ENCODE measurements at regions not wholly inside any gene's neighbourhood (a gene's known extent, or its start where the extent isn't known, plus 50 kb on each side); places are given as distances from the start of the nearest gene placed in this dataset.

DNA sequence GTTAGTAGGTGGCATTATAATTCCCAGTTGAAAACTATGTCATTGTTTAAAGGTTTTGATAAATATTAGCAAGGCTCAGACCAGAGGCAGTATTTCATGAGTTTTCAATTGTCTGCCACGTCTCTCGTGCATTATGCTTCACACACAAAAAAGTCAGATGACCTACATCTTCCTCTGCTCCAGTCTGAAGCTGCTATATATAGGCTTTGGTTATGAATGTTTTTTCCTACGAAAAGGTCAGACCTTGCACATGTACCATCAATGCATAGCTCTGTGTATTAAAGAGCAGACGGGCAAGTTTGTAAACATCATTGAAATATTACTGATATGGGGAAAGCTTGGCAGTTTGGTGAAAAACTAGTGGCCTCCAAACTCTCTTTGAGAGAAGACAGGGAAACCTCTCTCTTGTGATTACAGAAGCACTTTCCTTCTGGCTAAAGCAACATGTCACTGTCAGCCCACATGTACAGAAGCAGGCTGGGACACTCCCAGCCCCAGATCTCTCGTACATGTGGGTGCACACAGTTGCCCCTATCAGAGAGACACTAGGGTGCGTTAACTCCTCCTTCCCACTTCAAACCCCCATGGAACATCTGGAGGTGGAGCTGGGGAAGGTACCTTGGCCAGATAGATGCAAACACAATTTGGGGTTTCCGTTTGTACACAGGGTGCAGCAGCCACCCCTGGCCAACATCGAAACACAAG, 184.0 kb upstream of the BCL6 start:
- Histone ChIP-seq H3K4me2 (ENCODE audit: low read length) (peak overlapping the region; percentile 25; the same call in 1 of the 2 replicates), H3K4me3 (ENCODE audit: low read depth, low read length, poor library complexity, severe bottlenecking) (no peak overlapping the region), H3K79me2 (ENCODE audit: insufficient read depth, low read depth, low read length) (no peaks in the 10 kb centered on the region; the same call in 1 of the 2 replicates), H3K9me3 (ENCODE audit: low read length) (peaks cover 12% of the 10 kb centered on the region; the same call in 1 of the 2 replicates), H3K27ac (ENCODE audit: low read depth, low read length, poor library complexity, severe bottlenecking) (peak overlapping the region; percentile 4), H3K36me3 (ENCODE audit: insufficient read depth, low read length) (peaks cover 15% of the 10 kb centered on the region), H3K4me1 (ENCODE audit: insufficient read depth, low read length, poor library complexity, severe bottlenecking) (peaks cover 89% of the 10 kb centered on the region), H3K9me2 (ENCODE audit: insufficient read depth, low read length) (no peaks in the 10 kb centered on the region), H4K20me1 (ENCODE audit: insufficient read depth, low read length) (no peaks in the 10 kb centered on the region), H2AFZ (ENCODE audit: low read length) (peak overlapping the region; percentile 42; the same call in 1 of the 2 replicates)
- intact Hi-C loops (cut with micrococcal nuclease; ENCODE audit: unreplicated experiment), result no loop called here
- ChIA-PET CTCF (ENCODE audit: unreplicated experiment) (interaction anchor here (0.6 kb wide), 1 partner anchor 30 kb away, joined by 3 read pairs; no protein-coding TSS in a partner anchor), POLR2A (interaction anchor here (0.7 to 12.2 kb wide), 6 partner anchors 9 to 899 kb away, joined by 3 to 331 read pairs (median 3); partner anchors contain the start of gene BCL6)
- TF ChIP-seq CTCF (conservative IDR thresholded peaks at IDR 0.05; ENCODE audit: low read length), result no peak
- TF ChIP-seq EZH2phosphoT487 (IDR thresholded peaks at IDR 0.05; ENCODE audit: borderline replicate concordance, low read depth, low read length), result no peak
- no peak for DNase-seq (ENCODE audit: low spot score)
- no TSS peak for BruUV-seq (replicated peaks)

- TF ChIP-seq EZH2phosphoT487 (IDR thresholded peaks at IDR 0.05; ENCODE audit: borderline replicate concordance, low read depth, low read length) (no peak), CTCF (conservative IDR thresholded peaks at IDR 0.05; ENCODE audit: low read length) (no peak)
- BruUV-seq (replicated peaks), result no TSS peak
- no peaks in the 10 kb centered on the region; the same call in 1 of the 2 replicates for H3K79me2 ChIP-seq (ENCODE audit: insufficient read depth, low read depth, low read length)
- H3K4me1 ChIP-seq (ENCODE audit: insufficient read depth, low read length, poor library complexity, severe bottlenecking), result peaks cover 97% of the 10 kb centered on the region
- CTCF ChIA-PET (ENCODE audit: unreplicated experiment), result no interaction called here
- H2AFZ ChIP-seq (ENCODE audit: low read length), result peak overlapping the region; percentile 42; the same call in 1 of the 2 replicates
- POLR2A ChIA-PET, result interaction anchor here (1.1 to 12.2 kb wide), 4 partner anchors 10 to 30 kb away, joined by 3 to 331 read pairs (median 34); no protein-coding TSS in a partner anchor
- H3K9me3 ChIP-seq (ENCODE audit: low read length), result peaks cover 4% of the 10 kb centered on the region; the same call in 1 of the 2 replicates
- H3K9me2 ChIP-seq (ENCODE audit: insufficient read depth, low read length), result no peaks in the 10 kb centered on the region
- no peaks in the 10 kb centered on the region for H4K20me1 ChIP-seq (ENCODE audit: insufficient read depth, low read length)
- peak overlapping the region; percentile 25; the same call in 1 of the 2 replicates for H3K4me2 ChIP-seq (ENCODE audit: low read length)
- H3K36me3 ChIP-seq (ENCODE audit: insufficient read depth, low read length), result peaks cover 8% of the 10 kb centered on the region
- H3K27ac ChIP-seq (ENCODE audit: low read depth, low read length, poor library complexity, severe bottlenecking), result peak overlapping the region; percentile 4
- DNase-seq (ENCODE audit: low spot score), result no peak
- H3K4me3 ChIP-seq (ENCODE audit: low read depth, low read length, poor library complexity, severe bottlenecking), result no peak overlapping the region
- intact Hi-C loops (cut with micrococcal nuclease; ENCODE audit: unreplicated experiment), result no loop called here
Observed at GRCh38 chr3:187930021-187930420, 184.8 kb upstream of the BCL6 start.

DNA sequence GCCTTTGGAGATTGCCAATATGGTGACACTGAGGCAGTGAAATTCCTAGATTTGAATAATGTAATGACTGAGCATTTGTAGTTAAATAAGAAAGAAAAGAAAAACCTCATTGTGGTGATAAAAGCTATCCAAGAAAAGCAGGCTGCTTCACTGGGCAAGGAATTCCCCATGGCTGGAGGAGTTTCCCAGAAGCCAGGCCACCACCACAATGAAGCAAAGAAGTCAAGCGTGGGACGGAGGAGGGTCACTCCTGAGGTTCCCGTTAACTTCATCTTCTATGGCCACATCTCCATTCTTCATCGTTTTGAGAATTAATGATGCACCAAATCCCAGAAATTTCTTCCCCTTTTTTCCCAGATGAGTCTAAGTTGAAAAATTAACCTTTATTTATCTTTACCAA, 185.8 kb upstream of the BCL6 start:
- Histone ChIP-seq H3K9me3 (ENCODE audit: low read length) (no peaks in the 10 kb centered on the region), H3K36me3 (ENCODE audit: insufficient read depth, low read length) (no peaks in the 10 kb centered on the region), H3K4me1 (ENCODE audit: insufficient read depth, low read length, poor library complexity, severe bottlenecking) (peaks cover 100% of the 10 kb centered on the region), H2AFZ (ENCODE audit: low read length) (no peak overlapping the region), H3K4me3 (ENCODE audit: low read depth, low read length, poor library complexity, severe bottlenecking) (no peak overlapping the region), H3K27ac (ENCODE audit: low read depth, low read length, poor library complexity, severe bottlenecking) (no peak overlapping the region), H4K20me1 (ENCODE audit: insufficient read depth, low read length) (no peaks in the 10 kb centered on the region), H3K79me2 (ENCODE audit: insufficient read depth, low read depth, low read length) (no peaks in the 10 kb centered on the region; the same call in 1 of the 2 replicates), H3K9me2 (ENCODE audit: insufficient read depth, low read length) (no peaks in the 10 kb centered on the region), H3K4me2 (ENCODE audit: low read length) (0 out of 2 replicates have a peak overlapping the region, but pooled peaks have one; percentile 67)
- POLR2A ChIA-PET, result interaction anchor here (0.7 to 12.2 kb wide), 3 partner anchors 10 to 191 kb away, joined by 3 to 331 read pairs (median 64); no protein-coding TSS in a partner anchor
- CTCF ChIA-PET (ENCODE audit: unreplicated experiment), result no interaction called here
- intact Hi-C loops (cut with micrococcal nuclease; ENCODE audit: unreplicated experiment), result no loop called here
- no TSS peak for BruUV-seq (replicated peaks)
- DNase-seq (ENCODE audit: low spot score), result no peak
- TF ChIP-seq EZH2phosphoT487 (IDR thresholded peaks at IDR 0.05; ENCODE audit: borderline replicate concordance, low read depth, low read length) (no peak), CTCF (conservative IDR thresholded peaks at IDR 0.05; ENCODE audit: low read length) (no peak)
